CD1c-positive myeloid dendritic cell (primary cell): ENCODE measurements at regions not wholly inside any gene's neighbourhood (a gene's known extent, or its start where the extent isn't known, plus 50 kb on each side); places are given as distances from the start of the nearest gene placed in this dataset.
"Not testable (repeated sequence)": the region's sequence is repeated elsewhere in the genome, so short reads cannot be mapped to it uniquely, and the experiment has no call there.

Experiments
- DNase-seq: peaks from one replicate; pipeline ENCODE4 v3.0.0-alpha.2; 2016; ENCODE audit errors: extremely low spot score

GRCh38 chr9:33695299-33695698 lies 100.1 kb upstream of the PRSS3 start:
- no peak for DNase-seq

- no peak for DNase-seq
Observed at GRCh38 chr9:33695856-33696255, 99.5 kb upstream of the PRSS3 start.

GRCh38 chr9:33697171-33697570 lies 98.2 kb upstream of the PRSS3 start:
- no peak for DNase-seq

- DNase-seq, result no peak
Observed at GRCh38 chr9:33698267-33698666, 97.1 kb upstream of the PRSS3 start.

- DNase-seq, result not testable (repeated sequence)
Observed at GRCh38 chr9:33700940-33701339, 94.4 kb upstream of the PRSS3 start.

- peak; percentile 12 for DNase-seq
Observed at GRCh38 chr9:33703430-33704102, 91.8 kb upstream of the PRSS3 start.

GRCh38 chr9:33705440-33705839 lies 89.9 kb upstream of the PRSS3 start:
- DNase-seq, result not testable (repeated sequence)

- DNase-seq, result no peak
Observed at GRCh38 chr9:33708441-33708840, 86.9 kb upstream of the PRSS3 start.

- no peak for DNase-seq
Observed at GRCh38 chr9:33709269-33709668, 86.1 kb upstream of the PRSS3 start.

- not testable (repeated sequence) for DNase-seq
Observed at GRCh38 chr9:33711418-33711817, 83.9 kb upstream of the PRSS3 start.

GRCh38 chr9:33714989-33715388 lies 80.4 kb upstream of the PRSS3 start:
- peak; percentile 8 for DNase-seq

- peak; percentile 81 for DNase-seq
Observed at GRCh38 chr9:33718987-33719386, 76.4 kb upstream of the PRSS3 start.

GRCh38 chr9:33719581-33720374 lies 75.6 kb upstream of the PRSS3 start:
- peak; percentile 31 for DNase-seq

GRCh38 chr9:33721674-33722358 lies 73.5 kb upstream of the PRSS3 start:
- DNase-seq, result peak; percentile 92

GRCh38 chr9:33722359-33722675 lies 73.0 kb upstream of the PRSS3 start:
- DNase-seq, result no peak

- no peak for DNase-seq
Observed at GRCh38 chr9:33728613-33729012, 66.7 kb upstream of the PRSS3 start.

- peak; percentile 13 for DNase-seq
Observed at GRCh38 chr9:33731142-33731541, 64.2 kb upstream of the PRSS3 start.

- no peak for DNase-seq
Observed at GRCh38 chr9:33731625-33732024, 63.7 kb upstream of the PRSS3 start.

GRCh38 chr9:33734247-33734940 lies 61.0 kb upstream of the PRSS3 start:
- DNase-seq, result not testable (repeated sequence)

- DNase-seq, result not testable (repeated sequence)
Observed at GRCh38 chr9:33734941-33735835, 60.2 kb upstream of the PRSS3 start.
